OCI-LY7 (cell line): ENCODE measurements at regions not wholly inside any gene's neighbourhood (a gene's known extent, or its start where the extent isn't known, plus 50 kb on each side); places are given as distances from the start of the nearest gene placed in this dataset.

Experiments used
- CTCF ChIP-seq: fragments of 200-600 bp; sonication (generic); conservative IDR thresholded peaks from 2 replicates; pipeline ENCODE4 v1.5.1; 2014; ENCODE audit warnings: mild to moderate bottlenecking, antibody characterized with exemption, low read length, moderate library complexity, mixed read lengths
- EZH2phosphoT487 ChIP-seq: fragments of 200-600 bp; sonication (generic); IDR thresholded peaks from 2 replicates; pipeline ENCODE4 v1.6.1; 2018; ENCODE audit warnings: low read depth, borderline replicate concordance, mild to moderate bottlenecking, mixed run types, antibody characterized with exemption, low read length, moderate library complexity, mixed read lengths

GRCh38 chr6:170142559-170142958 lies 148.3 kb downstream of the DLL1 start:
- no peak for TF ChIP-seq CTCF
- TF ChIP-seq EZH2phosphoT487: no peak
